ENCODE measurements at regions not wholly inside any gene's neighbourhood (a gene's known extent, or its start where the extent isn't known, plus 50 kb on each side); places are given as distances from the start of the nearest gene placed in this dataset.
A peak's percentile ranks its signal among the peaks of the same experiment; 100 is the strongest.

GRCh38 chr3:71887256-71887655 lies 102.3 kb upstream of the PROK2 start:
- no peaks in the 10 kb centered on the region for H4K20me1 ChIP-seq
- no peak for TF ChIP-seq Cebpa-rat (IDR thresholded peaks at IDR 0.05)
- H3K4me2 ChIP-seq, result no peak overlapping the region
- no peak overlapping the region for H3K9ac ChIP-seq
- H3K27me3 ChIP-seq, result no peaks in the 10 kb centered on the region
- H3K36me3 ChIP-seq, result no peaks in the 10 kb centered on the region
- H3K4me1 ChIP-seq, result peaks cover 0 to 20% (median 2%) of the 10 kb centered on the region in 10 experiments; a peak in 7 of 20 replicates
- no peak overlapping the region for H3K27ac ChIP-seq
- H3K9me3 ChIP-seq (replicated peaks in 1 of 11), result no peaks in the 10 kb centered on the region
- H3K4me3 ChIP-seq, result no peak overlapping the region

- Histone ChIP-seq H3K9me3 (replicated peaks in 1 of 11) (no peaks in the 10 kb centered on the region), H3K27ac (no peak overlapping the region), H3K4me1 (peaks cover 0 to 7% (median 0%) of the 10 kb centered on the region in 10 experiments; a peak in 3 of 20 replicates), H3K36me3 (no peaks in the 10 kb centered on the region), H4K20me1 (no peaks in the 10 kb centered on the region), H3K27me3 (no peaks in the 10 kb centered on the region), H3K9ac (no peak overlapping the region), H3K4me3 (no peak overlapping the region), H3K4me2 (no peak overlapping the region)
- no peak for TF ChIP-seq Cebpa-rat (IDR thresholded peaks at IDR 0.05)
These were observed 100.1 kb upstream of the PROK2 start for GRCh38 chr3:71885006-71885405.

- H3K4me3 ChIP-seq, result no peak overlapping the region
These were observed 96.8 kb upstream of the PROK2 start for GRCh38 chr3:71881732-71882131.

GRCh38 chr3:71881041-71881440 lies 96.1 kb upstream of the PROK2 start:
- no peaks in the 10 kb centered on the region for H3K27me3 ChIP-seq
- TF ChIP-seq Cebpa-rat (IDR thresholded peaks at IDR 0.05), result no peak
- no peak overlapping the region for H3K4me2 ChIP-seq
- H3K4me1 ChIP-seq, result peaks cover 9 to 26% (median 20%) of the 10 kb centered on the region in 10 experiments
- no peak overlapping the region for H3K4me3 ChIP-seq
- H4K20me1 ChIP-seq, result no peaks in the 10 kb centered on the region
- no peak overlapping the region for H3K9ac ChIP-seq
- H3K9me3 ChIP-seq (replicated peaks in 1 of 11), result no peaks in the 10 kb centered on the region
- no peaks in the 10 kb centered on the region for H3K36me3 ChIP-seq
- no peak overlapping the region for H3K27ac ChIP-seq

More at GRCh38 chr3:71881732-71882131, 96.8 kb upstream of the PROK2 start:
- Histone ChIP-seq H3K36me3 (no peaks in the 10 kb centered on the region), H3K27me3 (no peaks in the 10 kb centered on the region), H3K4me1 (peaks cover 2 to 19% (median 13%) of the 10 kb centered on the region in 10 experiments), H4K20me1 (no peaks in the 10 kb centered on the region), H3K9me3 (replicated peaks in 1 of 11) (no peaks in the 10 kb centered on the region), H3K4me2 (no peak overlapping the region), H3K27ac (no peak overlapping the region), H3K9ac (no peak overlapping the region)
- TF ChIP-seq Cebpa-rat (IDR thresholded peaks at IDR 0.05), result no peak

GRCh38 chr3:71879089-71879488 lies 94.1 kb upstream of the PROK2 start:
- no peak overlapping the region for H3K27ac ChIP-seq
- H3K27me3 ChIP-seq, result no peaks in the 10 kb centered on the region
- no peak for TF ChIP-seq Cebpa-rat (IDR thresholded peaks at IDR 0.05)
- H3K4me2 ChIP-seq, result no peak overlapping the region
- peaks cover 24 to 41% (median 36%) of the 10 kb centered on the region in 10 experiments for H3K4me1 ChIP-seq
- no peak overlapping the region for H3K9ac ChIP-seq
- no peaks in the 10 kb centered on the region for H4K20me1 ChIP-seq
- H3K4me3 ChIP-seq, result no peak overlapping the region
- no peaks in the 10 kb centered on the region for H3K36me3 ChIP-seq
- H3K9me3 ChIP-seq (replicated peaks in 1 of 11), result no peaks in the 10 kb centered on the region

- peaks cover 26 to 50% (median 43%) of the 10 kb centered on the region in 10 experiments for H3K4me1 ChIP-seq
- no peaks in the 10 kb centered on the region for H4K20me1 ChIP-seq
- no peaks in the 10 kb centered on the region for H3K27me3 ChIP-seq
- peak overlapping the region; percentile 30 to 66 (median 49) for H3K4me2 ChIP-seq
- TF ChIP-seq Cebpa-rat (IDR thresholded peaks at IDR 0.05), result no peak
- H3K27ac ChIP-seq, result peak overlapping the region in 1 of 11 experiments; percentile 13; a peak in 1 of 22 replicates
- H3K36me3 ChIP-seq, result no peaks in the 10 kb centered on the region
- no peak overlapping the region for H3K9ac ChIP-seq
- H3K4me3 ChIP-seq, result no peak overlapping the region
- H3K9me3 ChIP-seq (replicated peaks in 1 of 11), result no peaks in the 10 kb centered on the region
These were observed 91.5 kb upstream of the PROK2 start for GRCh38 chr3:71876135-71877105.

- H3K27ac ChIP-seq, result no peak overlapping the region; a peak in 1 of 22 replicates
- H3K9ac ChIP-seq, result no peak overlapping the region
- peaks cover 26 to 50% (median 43%) of the 10 kb centered on the region in 10 experiments for H3K4me1 ChIP-seq
- H3K9me3 ChIP-seq (replicated peaks in 1 of 11), result peaks cover 0 to 5% (median 0%) of the 10 kb centered on the region in 11 experiments; a peak in 1 of 22 replicates
- H3K4me2 ChIP-seq, result peak overlapping the region; percentile 29 to 66 (median 47); a peak in 20 of 22 replicates
- H3K36me3 ChIP-seq, result no peaks in the 10 kb centered on the region
- no peak for TF ChIP-seq Cebpa-rat (IDR thresholded peaks at IDR 0.05)
- H3K4me3 ChIP-seq, result no peak overlapping the region
- no peaks in the 10 kb centered on the region for H3K27me3 ChIP-seq
- no peaks in the 10 kb centered on the region for H4K20me1 ChIP-seq
These were observed 90.6 kb upstream of the PROK2 start for GRCh38 chr3:71875461-71875947.

- Histone ChIP-seq H4K20me1 (no peaks in the 10 kb centered on the region), H3K9me3 (replicated peaks in 1 of 11) (peaks cover 0 to 9% (median 0%) of the 10 kb centered on the region in 11 experiments; a peak in 1 of 22 replicates), H3K4me3 (no peak overlapping the region), H3K9ac (no peak overlapping the region), H3K27me3 (no peaks in the 10 kb centered on the region), H3K27ac (0 out of 22 replicates have a peak overlapping the region, but pooled peaks of 1 of the 11 experiments have one; percentile 29), H3K4me2 (peak overlapping the region; percentile 27 to 66 (median 47); a peak in 20 of 22 replicates), H3K4me1 (peaks cover 26 to 50% (median 43%) of the 10 kb centered on the region in 10 experiments), H3K36me3 (no peaks in the 10 kb centered on the region)
- TF ChIP-seq Cebpa-rat (IDR thresholded peaks at IDR 0.05), result no peak
These were observed 89.7 kb upstream of the PROK2 start for GRCh38 chr3:71874618-71875017.

GRCh38 chr3:71873093-71873611 lies 88.2 kb upstream of the PROK2 start:
- peaks cover 26 to 56% (median 40%) of the 10 kb centered on the region in 10 experiments for H3K4me1 ChIP-seq
- H3K27ac ChIP-seq, result no peak overlapping the region
- H3K4me2 ChIP-seq, result peak overlapping the region in 1 of 11 experiments; percentile 27; a peak in 3 of 22 replicates
- no peak for TF ChIP-seq Cebpa-rat (IDR thresholded peaks at IDR 0.05)
- H3K4me3 ChIP-seq, result no peak overlapping the region
- H3K27me3 ChIP-seq, result no peaks in the 10 kb centered on the region
- no peaks in the 10 kb centered on the region for H4K20me1 ChIP-seq
- no peak overlapping the region for H3K9ac ChIP-seq
- peaks cover 2 to 18% (median 8%) of the 10 kb centered on the region in 11 experiments; a peak in 13 of 22 replicates for H3K9me3 ChIP-seq (replicated peaks in 1 of 11)
- no peaks in the 10 kb centered on the region for H3K36me3 ChIP-seq

Data from BLaER1 treated with 17β-estradiol and CSF1 and Interleukin-3, amounts not matched to agents 10 nM and 100 nM (cell line).